OCI-LY1 (cell line): ENCODE measurements at regions not wholly inside any gene's neighbourhood (a gene's known extent, or its start where the extent isn't known, plus 50 kb on each side); places are given as distances from the start of the nearest gene placed in this dataset.

Experiments
- H2AFZ ChIP-seq: fragments of 200-600 bp; sonication (generic), shearing (Covaris generic); 2 replicates; pipeline ENCODE4 v1.6.0; 2014; ENCODE audit warnings: antibody characterized with exemption, mild to moderate bottlenecking, low read length
- H3F3A ChIP-seq: fragments of 200-600 bp; sonication (generic), shearing (Covaris generic); 2 replicates; pipeline ENCODE4 v1.6.0; 2014; ENCODE audit warnings: mild to moderate bottlenecking, antibody characterized with exemption, low read length, moderate library complexity; ENCODE audit not compliant: insufficient read depth
- H3K27ac ChIP-seq: fragments of 200-600 bp; sonication (generic); 2 replicates; pipeline ENCODE4 v1.5.1; 2014; ENCODE audit warnings: low read length, mixed run types, mild to moderate bottlenecking, low read depth; ENCODE audit not compliant: poor library complexity, severe bottlenecking
- H3K27me3 ChIP-seq: fragments of 200-600 bp; sonication (generic); 2 replicates; pipeline ENCODE4 v1.6.0; 2014; ENCODE audit warnings: antibody characterized with exemption, mild to moderate bottlenecking, low read length, moderate library complexity; ENCODE audit not compliant: insufficient read depth
- H3K36me3 ChIP-seq: fragments of 200-600 bp; sonication (generic); 2 replicates; pipeline ENCODE4 v1.6.1; 2014; ENCODE audit warnings: mild to moderate bottlenecking, antibody characterized with exemption, low read length, moderate library complexity, mixed read lengths; ENCODE audit not compliant: insufficient read depth
- H3K4me1 ChIP-seq: fragments of 200-600 bp; sonication (generic); 2 replicates; pipeline ENCODE4 v1.5.1; 2014; ENCODE audit warnings: mild to moderate bottlenecking, low read length, moderate library complexity; ENCODE audit not compliant: insufficient read depth, severe bottlenecking
- H3K4me2 ChIP-seq: fragments of 200-600 bp; sonication (generic), shearing (Covaris generic); 2 replicates; pipeline ENCODE4 v1.6.1; 2014; ENCODE audit warnings: low read length
- H3K4me3 ChIP-seq: fragments of 200-600 bp; sonication (generic); 2 replicates; pipeline ENCODE4 v1.5.1; 2014; ENCODE audit warnings: low read length, low read depth, mild to moderate bottlenecking, mixed read lengths; ENCODE audit not compliant: poor library complexity, severe bottlenecking
- H3K79me2 ChIP-seq: fragments of 200-600 bp; shearing (Covaris generic); 2 replicates; pipeline ENCODE4 v1.6.1; 2016; ENCODE audit warnings: mixed run types, low read length, mixed read lengths; ENCODE audit not compliant: insufficient read depth
- H3K9ac ChIP-seq: fragments of 200-600 bp; sonication (generic), shearing (Covaris generic); 2 replicates; pipeline ENCODE4 v1.6.1; 2014; ENCODE audit warnings: mild to moderate bottlenecking, low read length, mixed read lengths
- H3K9me2 ChIP-seq: fragments of 200-600 bp; sonication (generic), shearing (Covaris generic); 2 replicates; pipeline ENCODE4 v1.6.1; 2014; ENCODE audit warnings: low read depth, mild to moderate bottlenecking, low read length, mixed read lengths
- H3K9me3 ChIP-seq: fragments of 200-600 bp; shearing (Covaris generic); 2 replicates; pipeline ENCODE4 v1.6.1; 2014; ENCODE audit warnings: low read length, mixed read lengths
- H4K20me1 ChIP-seq: fragments of 200-600 bp; sonication (generic), shearing (Covaris generic); 2 replicates; pipeline ENCODE4 v1.6.0; 2016; ENCODE audit warnings: mild to moderate bottlenecking, low read length; ENCODE audit not compliant: insufficient read depth
- CTCF ChIP-seq: fragments of 200-600 bp; sonication (generic), shearing (Covaris generic); IDR thresholded peaks from 2 replicates; pipeline ENCODE4 v1.5.1; 2017; ENCODE audit warnings: mild to moderate bottlenecking, antibody characterized with exemption, low read length, moderate library complexity, mixed read lengths
- EZH2 ChIP-seq: fragments of 200-600 bp; sonication (generic), shearing (Covaris generic); IDR thresholded peaks from 2 replicates; pipeline ENCODE4 v1.8.0; 2017; ENCODE audit warnings: borderline replicate concordance, mixed run types, mild to moderate bottlenecking, antibody characterized with exemption, low read length, moderate library complexity, mixed read lengths

GRCh38 chr1:5376538-5377247 is 615.5 kb downstream of the NPHP4 start:
- Histone ChIP-seq H3K4me1 (no peaks in the 10 kb centered on the region), H3K36me3 (no peaks in the 10 kb centered on the region), H3K4me3 (no peak overlapping the region), H3K9ac (no peak overlapping the region), H2AFZ (no peak overlapping the region), H3K9me3 (no peaks in the 10 kb centered on the region), H3K27me3 (no peaks in the 10 kb centered on the region), H3K27ac (no peak overlapping the region), H3K4me2 (no peak overlapping the region), H3F3A (no peaks in the 10 kb centered on the region), H3K9me2 (no peaks in the 10 kb centered on the region), H4K20me1 (no peaks in the 10 kb centered on the region), H3K79me2 (no peaks in the 10 kb centered on the region)
- TF ChIP-seq EZH2: no peak
- no peak for TF ChIP-seq CTCF

- Histone ChIP-seq H3K36me3 (no peaks in the 10 kb centered on the region), H3K4me1 (no peaks in the 10 kb centered on the region), H3K4me3 (no peak overlapping the region), H4K20me1 (no peaks in the 10 kb centered on the region), H3K79me2 (no peaks in the 10 kb centered on the region), H3K9me3 (no peaks in the 10 kb centered on the region), H3F3A (no peaks in the 10 kb centered on the region), H2AFZ (no peak overlapping the region), H3K9me2 (no peaks in the 10 kb centered on the region), H3K9ac (no peak overlapping the region), H3K27me3 (no peaks in the 10 kb centered on the region), H3K4me2 (no peak overlapping the region), H3K27ac (no peak overlapping the region)
- TF ChIP-seq CTCF: no peak
- TF ChIP-seq EZH2: no peak
These were observed 616.7 kb downstream of the NPHP4 start for GRCh38 chr1:5375481-5375880.

- H3K9me2 ChIP-seq: no peaks in the 10 kb centered on the region
- no peak overlapping the region for H3K4me2 ChIP-seq
- H2AFZ ChIP-seq: no peak overlapping the region
- H3K27ac ChIP-seq: no peak overlapping the region
- no peaks in the 10 kb centered on the region for H3K79me2 ChIP-seq
- TF ChIP-seq CTCF (no peak), EZH2 (no peak)
- no peaks in the 10 kb centered on the region for H3F3A ChIP-seq
- H3K4me1 ChIP-seq: no peaks in the 10 kb centered on the region
- H3K4me3 ChIP-seq: no peak overlapping the region
- no peaks in the 10 kb centered on the region for H3K9me3 ChIP-seq
- H4K20me1 ChIP-seq: no peaks in the 10 kb centered on the region
- no peak overlapping the region for H3K9ac ChIP-seq
- H3K27me3 ChIP-seq: no peaks in the 10 kb centered on the region
- H3K36me3 ChIP-seq: no peaks in the 10 kb centered on the region
These were observed 618.0 kb downstream of the NPHP4 start for GRCh38 chr1:5374192-5374591.
